ENCODE measurements at regions not wholly inside any gene's neighbourhood (a gene's known extent, or its start where the extent isn't known, plus 50 kb on each side); places are given as distances from the start of the nearest gene placed in this dataset.

- TF ChIP-seq POLR2A (IDR thresholded peaks at IDR 0.05), result no peak
- no peak for TF ChIP-seq CTCF (IDR thresholded peaks at IDR 0.05)
Observed at GRCh38 chr2:158735822-158736580, 59.1 kb upstream of the DAPL1 start.

All from prostate gland (tissue), 2 donors.